Caco-2 (cell line): ENCODE measurements at regions not wholly inside any gene's neighbourhood (a gene's known extent, or its start where the extent isn't known, plus 50 kb on each side); places are given as distances from the start of the nearest gene placed in this dataset.

Experiments used
- BruUV-seq: library from RNA; stranded (reverse); fragments of 400-500 nt; replicated peaks from 2 replicates; lab custom pipeline; 2021; lab: Mats Ljungman, UMichigan
- CTCF ChIA-PET: fragments of 300-600 bp; sonication (Branson Sonifier 250); formaldehyde crosslinking; loops from one replicate; lab custom pipeline; 2022; ENCODE audit warnings: antibody characterized with exemption; lab: Charles Lee
- POLR2A ChIA-PET: fragments of 300-600 bp; sonication (Branson Sonifier 250); formaldehyde crosslinking; loops from one replicate; lab custom pipeline; 2022; ENCODE audit warnings: antibody characterized with exemption; lab: Charles Lee
- DNase-seq, 2 experiments: peaks; one replicate each; pipeline versions ENCODE4 v3.0.0 to v3.0.0-alpha.2; 2020 to 2022
- H3K27me3 ChIP-seq: replicated peaks from 2 replicates; pipeline ENCODE4 v1.6.0; 2011; ENCODE audit warnings: low read length; ENCODE audit not compliant: control insufficient read depth, insufficient read depth
- H3K36me3 ChIP-seq: 2 replicates; pipeline ENCODE4 v1.5.1; 2011; ENCODE audit warnings: low read length; ENCODE audit not compliant: control insufficient read depth, insufficient read depth
- H3K4me1 ChIP-seq: fragments of 250-450 bp; sonication (Bioruptor Pico); 2 replicates; pipeline ENCODE4 v1.5.1; 2020; ENCODE audit warnings: mild to moderate bottlenecking
- H3K4me3 ChIP-seq: 2 replicates; pipeline ENCODE4 v1.5.1; 2011; ENCODE audit warnings: low read depth, mild to moderate bottlenecking, control low read depth, low read length
- H3K9me3 ChIP-seq: fragments of 250-450 bp; sonication (Bioruptor Pico); 2 replicates; pipeline ENCODE4 v1.5.1; 2020; ENCODE audit warnings: mild to moderate bottlenecking, moderate library complexity
- H3K27ac Mint-ChIP-seq: one replicate; pipeline ENCODE4 v1.8.0; 2022; ENCODE audit warnings: mixed read lengths; ENCODE audit not compliant: unreplicated experiment
- H3K27me3 Mint-ChIP-seq: one replicate; pipeline ENCODE4 v1.8.0; 2022; ENCODE audit warnings: mixed read lengths; ENCODE audit not compliant: insufficient read depth, unreplicated experiment
- H3K36me3 Mint-ChIP-seq: one replicate; pipeline ENCODE4 v1.8.0; 2022; ENCODE audit warnings: mild to moderate bottlenecking, mixed read lengths; ENCODE audit not compliant: insufficient read depth, unreplicated experiment
- H3K4me1 Mint-ChIP-seq: one replicate; pipeline ENCODE4 v1.8.0; 2022; ENCODE audit warnings: low read depth, mixed read lengths; ENCODE audit not compliant: unreplicated experiment
- H3K4me3 Mint-ChIP-seq: one replicate; pipeline ENCODE4 v1.8.0; 2022; ENCODE audit warnings: mild to moderate bottlenecking, moderate library complexity, mixed read lengths; ENCODE audit not compliant: unreplicated experiment
- H3K9me3 Mint-ChIP-seq: one replicate; pipeline ENCODE4 v1.8.0; 2022; ENCODE audit warnings: mixed read lengths; ENCODE audit not compliant: unreplicated experiment
- intact Hi-C: fragments of 100-400 bp; cut with micrococcal nuclease; formaldehyde crosslinking; loops from one replicate; pipeline ENCODE4 v1.10.0; 2022; ENCODE audit not compliant: unreplicated experiment
- TF ChIP-seq, protein P1 (sequence below), 2 experiments: fragments of 200-600 bp in 1 of 2; IDR thresholded peaks; 1 replicate in 1 of 2; 2 replicates in 1 of 2; pipeline versions ENCODE4 v1.5.1 to v1.8.0; 2011 to 2022; ENCODE audit warnings: antibody characterized with exemption in 1 of 2, control low read depth in 1 of 2, inconsistent platforms in 1 of 2, low read depth in 1 of 2, low read length in 1 of 2, mild to moderate bottlenecking in 1 of 2, moderate library complexity in 1 of 2; ENCODE audit not compliant: insufficient read depth in 1 of 2, severe bottlenecking in 1 of 2, unreplicated experiment in 1 of 2

DNA sequence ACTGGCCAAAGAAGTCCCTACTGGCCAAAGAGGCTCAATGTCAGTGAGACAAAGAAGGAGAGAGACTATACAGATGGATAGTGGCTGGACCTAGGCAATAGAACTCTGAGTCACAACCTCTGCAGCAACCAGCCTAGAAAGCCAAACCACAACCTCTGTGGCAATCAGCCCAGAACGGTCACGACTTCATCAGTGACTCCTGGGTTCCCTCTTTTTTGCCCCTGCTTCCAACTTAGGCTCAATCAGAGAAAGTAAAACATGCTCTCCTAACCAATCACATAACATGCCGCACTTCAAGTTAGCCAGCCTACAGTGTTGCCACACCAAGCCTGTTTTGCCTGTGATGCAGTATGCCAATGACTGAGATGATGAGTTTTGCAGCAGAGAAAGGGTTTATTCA is 203.4 kb downstream of the ANAPC10 start:
- Histone ChIP-seq H3K9me3 (no peaks in the 10 kb centered on the region), H3K4me3 (no peak overlapping the region), H3K4me1 (no peaks in the 10 kb centered on the region), H3K27me3 (no peaks in the 10 kb centered on the region), H3K36me3 (no peaks in the 10 kb centered on the region)
- intact Hi-C loops: no loop called here
- TF ChIP-seq, protein P1, sequence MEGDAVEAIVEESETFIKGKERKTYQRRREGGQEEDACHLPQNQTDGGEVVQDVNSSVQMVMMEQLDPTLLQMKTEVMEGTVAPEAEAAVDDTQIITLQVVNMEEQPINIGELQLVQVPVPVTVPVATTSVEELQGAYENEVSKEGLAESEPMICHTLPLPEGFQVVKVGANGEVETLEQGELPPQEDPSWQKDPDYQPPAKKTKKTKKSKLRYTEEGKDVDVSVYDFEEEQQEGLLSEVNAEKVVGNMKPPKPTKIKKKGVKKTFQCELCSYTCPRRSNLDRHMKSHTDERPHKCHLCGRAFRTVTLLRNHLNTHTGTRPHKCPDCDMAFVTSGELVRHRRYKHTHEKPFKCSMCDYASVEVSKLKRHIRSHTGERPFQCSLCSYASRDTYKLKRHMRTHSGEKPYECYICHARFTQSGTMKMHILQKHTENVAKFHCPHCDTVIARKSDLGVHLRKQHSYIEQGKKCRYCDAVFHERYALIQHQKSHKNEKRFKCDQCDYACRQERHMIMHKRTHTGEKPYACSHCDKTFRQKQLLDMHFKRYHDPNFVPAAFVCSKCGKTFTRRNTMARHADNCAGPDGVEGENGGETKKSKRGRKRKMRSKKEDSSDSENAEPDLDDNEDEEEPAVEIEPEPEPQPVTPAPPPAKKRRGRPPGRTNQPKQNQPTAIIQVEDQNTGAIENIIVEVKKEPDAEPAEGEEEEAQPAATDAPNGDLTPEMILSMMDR (IDR thresholded peaks at IDR 0.05; ENCODE audit: insufficient read depth in 1 of 2, low read depth in 1 of 2, low read length in 1 of 2, severe bottlenecking in 1 of 2, unreplicated experiment in 1 of 2): no peak
- Mint-ChIP-seq H3K27ac (no peak overlapping the region), H3K4me3 (no peak overlapping the region), H3K9me3 (no peaks in the 10 kb centered on the region), H3K27me3 (no peaks in the 10 kb centered on the region), H3K4me1 (no peaks in the 10 kb centered on the region), H3K36me3 (no peaks in the 10 kb centered on the region)
- ChIA-PET CTCF (no interaction called here), POLR2A (no interaction called here)
- BruUV-seq: no TSS peak
- no peak for DNase-seq

DNA sequence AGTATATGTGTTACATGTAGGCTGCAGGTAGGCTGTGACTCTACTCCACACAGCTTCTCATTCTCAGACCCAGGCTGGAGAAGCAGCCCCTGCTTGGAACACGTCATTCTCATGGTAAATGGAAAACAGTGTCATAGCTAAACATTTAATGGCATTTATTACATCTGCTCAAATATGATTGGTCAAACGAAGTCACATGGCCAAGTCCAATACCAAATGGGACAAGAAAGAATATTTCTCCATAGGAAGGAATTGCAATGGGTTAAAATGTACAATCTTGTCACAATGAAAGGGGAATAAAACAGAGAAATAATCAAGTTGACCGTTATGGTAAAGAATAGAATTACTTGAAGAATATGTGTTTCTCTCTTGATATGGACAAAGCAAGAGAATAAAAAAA is 198.6 kb downstream of the ANAPC10 start:
- H3K27me3 ChIP-seq: no peaks in the 10 kb centered on the region
- Mint-ChIP-seq H3K4me3 (no peak overlapping the region), H3K9me3 (no peaks in the 10 kb centered on the region), H3K27ac (no peak overlapping the region), H3K36me3 (no peaks in the 10 kb centered on the region), H3K27me3 (no peaks in the 10 kb centered on the region), H3K4me1 (no peaks in the 10 kb centered on the region)
- H3K4me1 ChIP-seq: no peaks in the 10 kb centered on the region
- no peaks in the 10 kb centered on the region for H3K36me3 ChIP-seq
- H3K9me3 ChIP-seq: no peaks in the 10 kb centered on the region
- H3K4me3 ChIP-seq: no peak overlapping the region
- no TSS peak for BruUV-seq
- POLR2A ChIA-PET: no interaction called here
- TF ChIP-seq, protein P1 (IDR thresholded peaks at IDR 0.05; ENCODE audit: insufficient read depth in 1 of 2, low read depth in 1 of 2, low read length in 1 of 2, severe bottlenecking in 1 of 2, unreplicated experiment in 1 of 2): no peak
- intact Hi-C loops: no loop called here
- no peak for DNase-seq
- CTCF ChIA-PET: no interaction called here

DNA sequence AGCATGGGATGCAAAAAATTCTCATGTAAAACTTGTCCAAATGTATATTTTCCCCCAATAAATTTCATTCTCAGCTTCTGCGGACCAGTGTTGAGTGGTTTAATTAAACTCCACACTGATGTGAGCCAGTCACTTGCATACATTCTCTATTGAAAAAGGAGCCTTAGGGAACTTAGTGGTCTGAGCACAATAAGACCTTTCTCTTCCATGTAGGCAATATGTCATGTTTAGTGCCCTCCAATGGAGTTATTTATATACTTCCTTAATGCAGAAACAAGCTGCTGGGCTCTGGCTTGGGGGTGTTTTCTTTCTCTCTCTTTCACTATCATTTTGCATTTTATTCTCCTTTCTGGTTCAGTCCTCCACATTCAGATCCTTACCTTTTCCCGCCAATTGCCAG is 196.9 kb downstream of the ANAPC10 start:
- H3K4me1 Mint-ChIP-seq: peaks cover 10% of the 10 kb centered on the region
- BruUV-seq: no TSS peak

More for the DNA sequence above, 196.9 kb downstream of the ANAPC10 start:
- DNase-seq: no peak
- no peak overlapping the region for H3K27ac Mint-ChIP-seq
- no peaks in the 10 kb centered on the region for H3K36me3 Mint-ChIP-seq
- H3K9me3 Mint-ChIP-seq: no peaks in the 10 kb centered on the region
- no peaks in the 10 kb centered on the region for H3K27me3 ChIP-seq
- H3K9me3 ChIP-seq: no peaks in the 10 kb centered on the region
- no peak overlapping the region for H3K4me3 Mint-ChIP-seq
- H3K4me3 ChIP-seq: no peak overlapping the region
- TF ChIP-seq, protein P1 (IDR thresholded peaks at IDR 0.05; ENCODE audit: insufficient read depth in 1 of 2, low read depth in 1 of 2, low read length in 1 of 2, severe bottlenecking in 1 of 2, unreplicated experiment in 1 of 2): no peak
- H3K4me1 ChIP-seq: peaks cover 11% of the 10 kb centered on the region
- ChIA-PET POLR2A (no interaction called here), CTCF (no interaction called here)
- no peaks in the 10 kb centered on the region for H3K36me3 ChIP-seq
- intact Hi-C loops: no loop called here
- H3K27me3 Mint-ChIP-seq: no peaks in the 10 kb centered on the region
